GM12801 (cell line): ENCODE measurements at regions not wholly inside any gene's neighbourhood (a gene's known extent, or its start where the extent isn't known, plus 50 kb on each side); places are given as distances from the start of the nearest gene placed in this dataset.

Experiments
- CTCF ChIP-seq: IDR thresholded peaks from one replicate; pipeline ENCODE4 v1.5.1; 2011; ENCODE audit warnings: control low read depth; ENCODE audit not compliant: insufficient read length; ENCODE audit errors: extremely low read depth

DNA sequence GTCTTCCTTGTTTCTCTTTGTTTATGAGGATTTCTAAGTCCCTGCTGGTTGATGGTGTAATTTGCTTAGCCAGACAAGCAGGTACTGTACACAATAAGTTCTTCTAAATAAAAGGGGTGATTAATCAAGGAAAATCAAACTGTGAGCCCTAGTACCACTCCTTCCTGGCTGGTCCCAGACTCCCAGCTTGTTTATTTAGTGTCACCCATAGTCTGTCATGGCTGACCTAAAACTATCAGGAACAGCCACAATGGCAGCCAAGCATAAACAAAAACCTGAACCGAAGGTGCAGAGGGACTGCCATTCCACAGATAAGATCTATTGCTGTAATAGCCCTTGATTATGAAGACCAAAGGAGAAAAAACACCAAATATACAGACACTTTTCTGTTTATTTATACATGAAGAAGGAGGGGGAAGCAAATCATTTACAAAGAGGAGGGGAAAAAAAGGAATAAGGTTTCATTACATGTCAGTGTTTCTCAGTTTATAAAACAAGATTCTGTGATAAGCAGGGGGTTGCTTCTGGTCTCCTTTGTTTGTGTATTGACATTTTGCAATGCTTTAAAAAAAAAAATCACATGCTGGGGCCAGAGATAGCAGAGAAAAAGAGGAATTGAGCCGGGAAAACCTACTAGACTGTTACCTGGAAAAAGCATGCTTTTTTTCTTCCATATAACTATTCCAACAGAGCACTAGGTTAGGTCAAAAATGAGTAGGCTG is 182.4 kb upstream of the DPH6 start:
- TF ChIP-seq CTCF: no peak

DNA sequence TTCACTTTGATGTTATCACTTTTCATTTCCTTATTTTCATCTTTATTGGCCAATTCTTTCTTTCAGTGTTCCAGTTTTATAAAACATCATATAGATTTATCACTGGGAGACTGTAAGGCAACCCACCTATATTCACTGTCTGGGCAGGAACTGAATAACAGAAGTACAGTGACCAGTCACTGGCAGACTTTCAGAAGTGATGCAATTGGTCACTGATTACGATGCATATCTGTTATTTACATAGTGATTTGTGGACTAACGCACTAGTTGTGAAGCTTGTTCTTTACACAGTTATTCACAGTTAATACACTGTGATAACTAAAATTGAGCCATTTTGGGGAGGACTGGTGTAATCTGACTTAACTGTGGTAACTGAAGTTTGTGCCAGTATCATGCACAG is 190.2 kb upstream of the DPH6 start:
- TF ChIP-seq CTCF: no peak

DNA sequence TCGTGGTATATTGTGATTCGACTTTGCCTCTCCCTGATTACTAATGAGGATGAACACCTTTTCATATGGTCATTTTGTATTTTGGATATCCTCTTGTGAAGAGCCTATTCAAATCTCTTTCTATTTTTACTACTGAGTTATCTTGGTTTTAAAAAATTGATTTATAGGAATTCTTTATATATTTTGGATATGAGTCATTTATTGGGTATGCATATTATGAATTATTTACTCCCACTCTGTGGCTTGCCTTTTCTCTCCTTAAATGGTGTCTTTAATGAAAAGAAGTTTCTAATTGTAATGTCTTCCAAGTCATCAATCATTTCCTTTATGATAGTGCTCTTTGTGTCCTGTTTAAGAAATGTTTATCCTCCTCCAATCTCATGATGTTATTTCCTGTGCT is 191.5 kb upstream of the DPH6 start:
- TF ChIP-seq CTCF: no peak

DNA sequence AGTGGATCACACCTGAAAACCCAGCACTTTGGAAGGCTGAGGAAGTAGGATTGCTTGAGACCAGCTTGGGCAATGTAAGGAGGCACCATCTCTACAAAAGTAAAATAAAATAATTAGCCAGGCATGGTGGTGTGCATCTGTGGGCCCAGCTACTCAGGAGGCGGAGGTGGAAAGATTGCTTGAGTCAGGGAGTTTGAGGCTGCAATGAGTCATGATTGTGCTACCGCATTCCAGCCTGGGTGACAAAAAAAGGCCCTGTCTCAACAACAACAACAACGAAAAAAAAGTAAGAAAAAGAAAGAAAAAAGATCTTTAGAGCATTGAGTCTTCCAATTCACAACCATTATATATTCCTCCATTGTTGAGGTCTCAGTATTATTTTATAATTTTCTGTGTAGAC is 192.4 kb upstream of the DPH6 start:
- TF ChIP-seq CTCF: no peak

- TF ChIP-seq CTCF: no peak
Observed at GRCh38 chr15:35740761-35741160, 194.8 kb upstream of the DPH6 start.

- no peak for TF ChIP-seq CTCF
Observed at GRCh38 chr15:35741395-35741794, 195.4 kb upstream of the DPH6 start.

DNA sequence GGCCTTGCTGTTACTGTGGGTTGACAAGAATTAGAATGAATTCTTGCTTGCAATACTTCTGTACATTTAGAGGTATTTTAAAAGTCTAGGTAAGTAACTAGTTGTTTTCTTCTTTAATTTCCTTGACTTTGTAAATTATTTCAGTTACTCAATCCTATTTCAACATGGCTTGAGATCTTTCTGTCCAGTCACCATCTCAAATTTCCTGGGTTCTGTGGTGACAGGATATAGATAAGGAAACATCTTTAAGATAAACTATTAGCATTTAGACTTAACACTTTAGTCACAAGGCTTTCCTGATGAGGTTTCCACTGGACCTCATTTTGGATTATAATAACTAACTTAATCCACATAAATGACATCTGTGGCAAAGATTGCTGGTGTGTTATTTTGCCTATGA is 195.9 kb upstream of the DPH6 start:
- no peak for TF ChIP-seq CTCF
